ENCODE measurements at regions not wholly inside any gene's neighbourhood (a gene's known extent, or its start where the extent isn't known, plus 50 kb on each side); places are given as distances from the start of the nearest gene placed in this dataset.
"Not testable (repeated sequence)": the region's sequence is repeated elsewhere in the genome, so short reads cannot be mapped to it uniquely, and the experiment has no call there.

GRCh38 chr4:9703391-9703790 is 78.0 kb upstream of the DRD5 start:
- Histone ChIP-seq H3K4me3 (ENCODE audit: insufficient read depth, low read depth, low read length) (no peak overlapping the region), H3K27me3 (ENCODE audit: control insufficient read depth, insufficient read depth, low read length) (no peaks in the 10 kb centered on the region), H3K36me3 (replicated peaks; ENCODE audit: control insufficient read depth, insufficient read depth, low read length) (no peaks in the 10 kb centered on the region)
- DNase-seq: peak; percentile 82

- not testable (repeated sequence) for H3K4me3 ChIP-seq (ENCODE audit: insufficient read depth, low read depth, low read length); DNase-seq; H3K27me3 ChIP-seq (ENCODE audit: control insufficient read depth, insufficient read depth, low read length); H3K36me3 ChIP-seq (replicated peaks; ENCODE audit: control insufficient read depth, insufficient read depth, low read length)
Measured at GRCh38 chr4:9704126-9704525, 77.3 kb upstream of the DRD5 start.

- no peak overlapping the region for H3K4me3 ChIP-seq (ENCODE audit: insufficient read depth, low read depth, low read length)
- H3K27me3 ChIP-seq (ENCODE audit: control insufficient read depth, insufficient read depth, low read length): no peaks in the 10 kb centered on the region
- peak; percentile 61 for DNase-seq
- no peaks in the 10 kb centered on the region for H3K36me3 ChIP-seq (replicated peaks; ENCODE audit: control insufficient read depth, insufficient read depth, low read length)
Measured at GRCh38 chr4:9704551-9705332, 76.7 kb upstream of the DRD5 start.

- H3K4me3 ChIP-seq (ENCODE audit: insufficient read depth, low read depth, low read length); H3K27me3 ChIP-seq (ENCODE audit: control insufficient read depth, insufficient read depth, low read length); H3K36me3 ChIP-seq (replicated peaks; ENCODE audit: control insufficient read depth, insufficient read depth, low read length); DNase-seq: not testable (repeated sequence)
Measured at GRCh38 chr4:9707281-9707680, 74.2 kb upstream of the DRD5 start.

GRCh38 chr4:9707936-9708335 is 73.5 kb upstream of the DRD5 start:
- not testable (repeated sequence) for H3K4me3 ChIP-seq (ENCODE audit: insufficient read depth, low read depth, low read length); H3K27me3 ChIP-seq (ENCODE audit: control insufficient read depth, insufficient read depth, low read length); DNase-seq; H3K36me3 ChIP-seq (replicated peaks; ENCODE audit: control insufficient read depth, insufficient read depth, low read length)

- H3K27me3 ChIP-seq (ENCODE audit: control insufficient read depth, insufficient read depth, low read length): no peaks in the 10 kb centered on the region
- no peaks in the 10 kb centered on the region for H3K36me3 ChIP-seq (replicated peaks; ENCODE audit: control insufficient read depth, insufficient read depth, low read length)
- no peak overlapping the region for H3K4me3 ChIP-seq (ENCODE audit: insufficient read depth, low read depth, low read length)
- DNase-seq: no peak
Measured at GRCh38 chr4:9709724-9710123, 71.7 kb upstream of the DRD5 start.

DNA sequence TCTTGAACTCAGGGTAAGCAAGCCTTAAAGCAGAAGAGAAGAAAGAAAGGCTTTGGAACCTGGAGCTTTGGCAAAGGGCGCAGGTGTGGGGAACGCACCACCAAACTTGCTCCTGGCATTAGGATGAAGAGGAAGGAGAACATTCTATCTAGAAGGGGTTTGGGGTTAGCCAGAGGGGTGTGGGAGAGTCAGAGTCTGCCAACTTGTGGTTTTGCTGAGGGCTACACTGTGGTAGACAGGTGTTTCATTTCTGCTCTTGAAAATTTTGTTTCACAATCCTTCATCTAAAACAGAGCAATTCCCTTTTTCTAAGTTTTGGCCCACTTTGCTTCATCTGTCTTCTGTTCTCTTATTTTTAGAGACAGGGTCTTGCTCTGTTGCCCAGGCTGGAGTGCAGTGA is 66.2 kb upstream of the DRD5 start:
- not testable (repeated sequence) for H3K27me3 ChIP-seq (ENCODE audit: control insufficient read depth, insufficient read depth, low read length); H3K36me3 ChIP-seq (replicated peaks; ENCODE audit: control insufficient read depth, insufficient read depth, low read length); H3K4me3 ChIP-seq (ENCODE audit: insufficient read depth, low read depth, low read length); DNase-seq

DNA sequence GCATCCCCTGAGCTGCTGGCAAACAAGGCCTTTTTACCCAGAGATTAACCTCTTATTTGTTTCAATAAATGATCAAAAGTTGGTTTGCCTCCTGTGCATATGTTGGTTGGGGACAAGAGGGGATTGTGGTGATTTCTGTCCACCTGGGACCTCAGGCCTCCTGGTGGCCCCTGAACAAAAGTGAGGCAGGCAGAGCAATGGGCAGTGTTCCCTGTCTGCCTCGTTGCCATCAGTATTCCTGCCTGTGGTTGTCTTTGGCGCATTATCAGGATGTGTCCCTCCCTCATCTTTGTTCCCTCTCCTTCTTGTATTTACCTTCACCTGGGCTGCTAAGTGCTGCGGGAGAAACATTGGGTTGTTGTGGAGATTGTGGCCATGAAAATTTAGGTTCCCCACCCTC is 65.3 kb upstream of the DRD5 start:
- DNase-seq: no peak
- H3K4me3 ChIP-seq (ENCODE audit: insufficient read depth, low read depth, low read length): no peak overlapping the region
- no peaks in the 10 kb centered on the region for H3K27me3 ChIP-seq (ENCODE audit: control insufficient read depth, insufficient read depth, low read length)
- no peaks in the 10 kb centered on the region for H3K36me3 ChIP-seq (replicated peaks; ENCODE audit: control insufficient read depth, insufficient read depth, low read length)

DNA sequence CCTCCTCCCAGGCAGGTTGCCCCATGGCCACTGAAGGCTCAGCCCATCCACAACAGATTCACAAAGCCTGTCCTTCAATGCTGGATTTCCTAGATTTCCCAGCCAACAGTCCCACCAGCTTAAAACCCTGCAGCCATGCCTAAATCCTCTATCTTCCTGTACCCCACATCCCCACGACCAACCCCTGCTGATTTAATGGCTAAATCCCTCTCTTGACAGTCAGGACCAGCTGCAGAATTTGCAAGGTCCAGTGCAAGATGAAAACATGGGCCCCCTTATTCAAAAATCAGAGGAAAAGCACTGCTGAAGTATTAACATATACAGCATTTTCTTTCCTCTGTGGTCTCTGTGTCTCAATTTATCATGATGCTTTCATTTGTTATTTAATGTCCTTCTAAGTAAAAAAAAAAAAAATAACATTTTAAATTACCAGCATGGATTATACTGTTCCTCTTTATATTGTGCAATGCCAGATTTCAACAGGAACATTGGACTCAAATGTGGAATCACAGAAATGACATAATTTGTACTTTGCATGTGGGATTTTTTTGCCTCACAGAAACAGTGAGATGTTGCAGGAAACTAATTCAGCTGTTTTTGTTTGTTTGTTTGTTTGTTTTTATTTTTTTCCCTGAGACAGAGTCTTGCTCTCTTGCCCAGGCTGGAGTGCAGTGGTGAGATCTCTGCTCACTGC is 63.0 kb upstream of the DRD5 start:
- H3K4me3 ChIP-seq (ENCODE audit: insufficient read depth, low read depth, low read length); H3K36me3 ChIP-seq (replicated peaks; ENCODE audit: control insufficient read depth, insufficient read depth, low read length); DNase-seq; H3K27me3 ChIP-seq (ENCODE audit: control insufficient read depth, insufficient read depth, low read length): not testable (repeated sequence)

DNA sequence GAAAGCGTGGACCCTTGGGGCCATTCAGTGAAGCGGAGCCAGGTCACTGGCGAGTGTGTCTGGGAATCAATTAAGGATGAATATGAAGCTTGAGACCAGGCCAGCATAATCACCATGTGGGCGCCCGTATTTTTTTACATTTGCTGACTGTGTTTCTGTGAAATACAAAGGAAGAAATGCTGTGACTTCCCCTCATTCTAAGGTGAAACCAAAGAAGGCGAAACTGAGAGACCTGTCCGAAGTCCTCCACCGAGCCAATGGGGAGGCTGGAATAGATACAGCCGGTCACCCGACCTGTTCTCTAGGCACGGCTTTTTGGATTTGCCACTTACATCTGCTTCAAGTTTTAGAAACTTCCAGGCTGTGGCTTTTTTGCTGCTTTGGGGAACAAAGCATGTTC is 59.3 kb upstream of the DRD5 start:
- not testable (repeated sequence) for H3K27me3 ChIP-seq (ENCODE audit: control insufficient read depth, insufficient read depth, low read length); H3K4me3 ChIP-seq (ENCODE audit: insufficient read depth, low read depth, low read length); DNase-seq; H3K36me3 ChIP-seq (replicated peaks; ENCODE audit: control insufficient read depth, insufficient read depth, low read length)
